Activated T-helper 1 cell treated with anti-CD3 and anti-CD28 coated beads, Interleukin-12 subunit alpha, Interleukin-12 subunit beta, Interleukin-2, Interleukin-4 antibody, amounts not matched to agents 30 ng/mL and 10 ng/mL and 1 ng/mL, durations not matched to agents 14 hours and 24 hours and 36 hours (primary cell): ENCODE measurements at regions not wholly inside any gene's neighbourhood (a gene's known extent, or its start where the extent isn't known, plus 50 kb on each side); places are given as distances from the start of the nearest gene placed in this dataset.

Experiments used
- DNase-seq: peaks from one replicate; pipeline ENCODE4 v3.0.0; 2021; ENCODE audit warnings: low spot score
- H3K27ac Mint-ChIP-seq: one replicate; pipeline ENCODE4 v1.8.0; 2021; ENCODE audit warnings: mild to moderate bottlenecking, mixed read lengths
- H3K27me3 Mint-ChIP-seq: one replicate; pipeline ENCODE4 v1.8.0; 2022; ENCODE audit warnings: mild to moderate bottlenecking, moderate library complexity, mixed read lengths; ENCODE audit not compliant: insufficient read depth
- H3K36me3 Mint-ChIP-seq: one replicate; pipeline ENCODE4 v1.8.0; 2021; ENCODE audit warnings: low read depth, mixed read lengths
- H3K4me1 Mint-ChIP-seq: one replicate; pipeline ENCODE4 v1.8.0; 2021; ENCODE audit warnings: low read depth, mixed read lengths
- H3K4me3 Mint-ChIP-seq: one replicate; pipeline ENCODE4 v1.8.0; 2021; ENCODE audit warnings: mild to moderate bottlenecking, moderate library complexity, mixed read lengths
- H3K9me3 Mint-ChIP-seq: one replicate; pipeline ENCODE4 v1.8.0; 2021; ENCODE audit warnings: mixed read lengths
- intact Hi-C: fragments of 100-400 bp; cut with micrococcal nuclease; formaldehyde crosslinking; loops from one replicate; pipeline ENCODE4 v1.15.1; 2024

DNA sequence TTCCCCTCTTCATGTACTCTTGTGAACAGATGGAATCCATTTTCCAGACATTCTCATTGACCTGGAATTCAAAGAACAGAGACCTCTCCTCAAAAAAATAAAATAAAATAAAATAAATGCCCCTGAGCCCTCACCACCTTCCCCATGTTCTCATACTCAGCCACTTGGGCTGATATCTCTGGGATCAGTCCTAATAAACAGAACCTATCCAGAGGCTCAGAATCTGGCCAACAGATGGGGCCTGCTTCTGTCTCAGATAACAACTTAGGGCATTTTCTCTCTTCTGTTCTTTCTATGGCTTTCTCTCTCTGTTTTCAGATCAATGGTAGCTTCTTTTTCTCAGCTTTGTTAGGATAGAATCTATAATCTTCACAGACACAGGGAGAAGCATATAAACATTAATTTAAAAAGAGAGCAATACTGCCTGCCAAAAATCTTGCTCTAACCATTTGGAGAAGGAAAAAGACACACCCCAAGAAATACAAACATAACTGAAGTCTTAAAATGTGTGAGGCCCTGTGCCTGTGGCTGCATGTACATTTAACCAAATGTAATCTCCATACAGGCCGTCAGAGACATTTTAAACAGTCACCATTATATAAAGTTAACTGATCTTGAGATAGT is 907.1 kb downstream of the FAT4 start:
- intact Hi-C loops = no loop called here
- Mint-ChIP-seq H3K27me3 (no peaks in the 10 kb centered on the region), H3K36me3 (no peaks in the 10 kb centered on the region), H3K27ac (no peak overlapping the region), H3K4me1 (no peaks in the 10 kb centered on the region), H3K4me3 (no peak overlapping the region), H3K9me3 (no peaks in the 10 kb centered on the region)
- no peak for DNase-seq

GRCh38 chr4:126223784-126224407 is 909.1 kb downstream of the FAT4 start:
- H3K4me3 Mint-ChIP-seq = no peak overlapping the region
- no peak for DNase-seq
- no peaks in the 10 kb centered on the region for H3K27me3 Mint-ChIP-seq
- no peaks in the 10 kb centered on the region for H3K9me3 Mint-ChIP-seq
- H3K36me3 Mint-ChIP-seq = no peaks in the 10 kb centered on the region
- H3K4me1 Mint-ChIP-seq = no peaks in the 10 kb centered on the region
- intact Hi-C loops = no loop called here
- H3K27ac Mint-ChIP-seq = no peak overlapping the region

DNA sequence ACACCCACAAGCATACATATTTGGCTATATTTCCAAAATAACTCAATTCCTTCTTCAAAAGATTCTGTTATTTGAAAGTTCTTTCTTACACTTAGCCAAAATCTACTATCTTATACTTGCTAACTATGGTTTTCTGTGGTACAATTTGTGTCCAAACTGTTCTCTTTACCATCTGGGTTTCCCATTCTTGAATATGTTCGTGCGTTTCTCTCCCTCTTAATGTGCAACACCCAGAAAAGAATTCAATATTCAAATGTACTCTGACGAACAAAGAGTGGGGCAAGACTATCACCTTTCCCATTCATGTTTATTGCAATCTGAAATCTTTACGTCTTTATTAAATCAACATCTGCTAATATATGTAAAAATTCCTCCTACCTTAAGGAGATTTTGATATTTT is 912.7 kb downstream of the FAT4 start:
- no peak for DNase-seq
- Mint-ChIP-seq H3K27ac (no peak overlapping the region), H3K27me3 (no peaks in the 10 kb centered on the region), H3K9me3 (peaks cover 5% of the 10 kb centered on the region), H3K4me1 (no peaks in the 10 kb centered on the region), H3K4me3 (no peak overlapping the region), H3K36me3 (no peaks in the 10 kb centered on the region)
- intact Hi-C loops = no loop called here

DNA sequence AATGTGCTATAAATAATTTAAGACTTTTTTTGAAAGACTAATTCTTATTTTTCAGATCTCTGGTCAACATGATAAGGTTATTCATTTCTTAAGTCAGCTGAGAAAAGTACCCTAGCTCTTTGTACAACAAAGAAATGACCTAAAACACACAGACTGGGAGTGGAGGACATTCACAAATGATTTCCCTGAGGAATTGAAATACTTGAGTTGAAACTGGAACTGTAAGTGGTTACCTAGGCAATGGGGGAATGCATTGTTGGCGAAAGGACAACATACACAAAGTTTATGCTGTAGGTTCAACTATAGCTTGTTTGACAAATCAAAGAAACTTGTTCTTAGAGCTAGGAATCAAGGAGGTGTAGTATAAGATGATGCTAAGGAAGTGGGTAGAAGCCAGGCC is 915.5 kb downstream of the FAT4 start:
- peaks cover 6% of the 10 kb centered on the region for H3K9me3 Mint-ChIP-seq
- H3K27ac Mint-ChIP-seq = no peak overlapping the region
- H3K4me3 Mint-ChIP-seq = no peak overlapping the region
- H3K36me3 Mint-ChIP-seq = no peaks in the 10 kb centered on the region
- no peak for DNase-seq
- no peaks in the 10 kb centered on the region for H3K4me1 Mint-ChIP-seq
- intact Hi-C loops = no loop called here
- H3K27me3 Mint-ChIP-seq = no peaks in the 10 kb centered on the region

DNA sequence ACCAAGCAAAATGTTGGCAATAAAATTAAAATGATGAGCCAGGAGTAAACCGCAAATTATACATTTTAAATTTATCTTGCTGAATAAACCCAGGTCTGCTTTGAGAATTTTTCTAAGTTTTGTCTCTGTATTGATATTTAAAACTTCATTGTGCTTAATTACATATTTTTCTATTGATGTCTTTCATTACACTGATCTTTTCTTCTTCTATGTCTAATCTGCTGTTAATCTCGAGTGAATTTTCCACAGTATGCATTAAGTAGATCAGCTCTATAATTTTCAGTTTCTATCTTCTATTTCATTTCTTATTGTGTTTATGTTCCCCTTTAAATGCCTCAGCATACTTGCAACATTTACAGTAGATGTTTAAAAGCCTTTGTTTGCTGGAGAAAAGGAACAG is 918.7 kb downstream of the FAT4 start:
- DNase-seq = no peak
- Mint-ChIP-seq H3K27ac (no peak overlapping the region), H3K36me3 (no peaks in the 10 kb centered on the region), H3K27me3 (no peaks in the 10 kb centered on the region), H3K9me3 (peaks cover 9% of the 10 kb centered on the region), H3K4me1 (no peaks in the 10 kb centered on the region), H3K4me3 (no peak overlapping the region)
- intact Hi-C loops = no loop called here

DNA sequence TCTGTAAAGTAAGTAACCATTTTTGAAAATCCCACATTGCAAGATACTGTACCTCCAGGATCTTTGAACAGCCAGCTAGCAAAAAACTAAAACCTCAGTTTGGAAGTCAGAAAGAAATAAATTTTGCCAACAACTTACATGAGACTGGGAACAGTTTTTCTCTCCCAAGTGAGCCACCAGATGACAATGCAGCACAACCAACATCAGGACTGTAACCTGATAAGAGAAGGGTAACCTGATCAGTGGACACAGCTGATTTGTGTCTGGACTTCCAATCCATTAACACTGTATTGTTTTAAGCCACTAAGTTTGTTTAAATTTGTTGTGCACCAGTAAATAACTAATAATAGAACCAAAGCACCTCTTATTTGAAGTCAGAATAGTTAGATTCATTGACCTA is 923.3 kb downstream of the FAT4 start:
- H3K4me3 Mint-ChIP-seq = no peak overlapping the region
- H3K27ac Mint-ChIP-seq = no peak overlapping the region
- intact Hi-C loops = no loop called here
- no peaks in the 10 kb centered on the region for H3K4me1 Mint-ChIP-seq
- H3K27me3 Mint-ChIP-seq = no peaks in the 10 kb centered on the region
- no peaks in the 10 kb centered on the region for H3K36me3 Mint-ChIP-seq
- no peak for DNase-seq
- peaks cover 4% of the 10 kb centered on the region for H3K9me3 Mint-ChIP-seq

DNA sequence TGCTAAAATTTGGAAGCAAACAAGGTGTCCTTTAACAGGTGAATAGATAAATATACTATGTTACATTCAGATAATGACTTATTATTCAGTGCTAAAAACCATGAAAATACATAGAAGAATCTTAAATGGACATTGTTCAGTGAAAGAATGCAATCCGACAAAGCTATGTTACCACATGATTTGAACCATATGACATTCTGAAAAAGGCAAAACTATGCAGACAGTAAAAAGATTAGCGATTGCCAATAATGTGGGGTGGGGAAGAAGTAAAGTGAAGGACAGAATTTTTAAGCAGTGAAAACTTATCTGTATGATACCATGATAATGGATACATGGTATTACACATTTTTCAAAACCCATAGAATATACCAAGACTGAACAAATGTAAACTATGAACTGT is 926.9 kb downstream of the FAT4 start:
- intact Hi-C loops = no loop called here
- Mint-ChIP-seq H3K27me3 (no peaks in the 10 kb centered on the region), H3K4me1 (no peaks in the 10 kb centered on the region)

DNA sequence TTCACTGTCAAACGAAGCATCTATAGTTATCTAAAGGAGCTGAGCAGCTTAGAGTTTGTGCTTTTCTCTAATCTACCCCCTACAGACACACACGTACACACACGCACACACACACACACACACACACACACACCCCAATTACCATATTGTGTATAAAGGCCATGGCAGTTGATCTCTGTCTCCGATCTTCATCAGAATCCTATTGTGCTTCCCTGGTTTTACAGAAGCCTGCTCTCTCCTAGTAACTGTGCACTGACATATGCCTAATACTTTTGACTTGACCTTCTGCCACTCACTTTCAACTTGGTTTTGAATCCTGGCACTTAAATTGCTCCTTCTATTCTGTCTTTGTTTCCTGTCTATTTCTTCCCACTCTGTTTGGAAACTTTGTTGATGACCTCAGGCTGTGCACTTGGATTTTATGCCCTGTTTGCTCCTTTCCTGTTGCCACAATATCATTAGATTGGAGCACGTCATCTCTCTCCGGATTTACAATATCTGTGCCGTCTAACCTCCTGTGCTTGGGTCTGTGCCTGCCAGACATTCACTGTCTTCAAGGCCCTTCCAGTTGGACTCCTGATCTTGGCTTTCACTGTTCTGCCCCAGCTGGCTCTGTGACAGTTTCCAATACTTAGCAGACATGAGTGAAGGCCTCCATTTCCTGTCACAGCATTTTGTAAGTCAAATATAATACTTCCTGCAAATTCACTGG is 928.1 kb downstream of the FAT4 start:
- DNase-seq = no peak
- Mint-ChIP-seq H3K4me3 (no peak overlapping the region), H3K9me3 (peaks cover 2% of the 10 kb centered on the region), H3K27me3 (no peaks in the 10 kb centered on the region), H3K36me3 (no peaks in the 10 kb centered on the region), H3K4me1 (no peaks in the 10 kb centered on the region), H3K27ac (no peak overlapping the region)
- intact Hi-C loops = no loop called here

More for the DNA sequence above, 926.9 kb downstream of the FAT4 start:
- DNase-seq = no peak
- no peaks in the 10 kb centered on the region for H3K36me3 Mint-ChIP-seq
- H3K4me3 Mint-ChIP-seq = no peak overlapping the region
- no peak overlapping the region for H3K27ac Mint-ChIP-seq
- H3K9me3 Mint-ChIP-seq = peaks cover 2% of the 10 kb centered on the region

GRCh38 chr4:126247409-126247808 is 932.7 kb downstream of the FAT4 start:
- Mint-ChIP-seq H3K27me3 (no peaks in the 10 kb centered on the region), H3K36me3 (no peaks in the 10 kb centered on the region), H3K4me1 (no peaks in the 10 kb centered on the region), H3K9me3 (peaks cover 2% of the 10 kb centered on the region), H3K4me3 (no peak overlapping the region), H3K27ac (no peak overlapping the region)
- intact Hi-C loops = no loop called here
- no peak for DNase-seq

DNA sequence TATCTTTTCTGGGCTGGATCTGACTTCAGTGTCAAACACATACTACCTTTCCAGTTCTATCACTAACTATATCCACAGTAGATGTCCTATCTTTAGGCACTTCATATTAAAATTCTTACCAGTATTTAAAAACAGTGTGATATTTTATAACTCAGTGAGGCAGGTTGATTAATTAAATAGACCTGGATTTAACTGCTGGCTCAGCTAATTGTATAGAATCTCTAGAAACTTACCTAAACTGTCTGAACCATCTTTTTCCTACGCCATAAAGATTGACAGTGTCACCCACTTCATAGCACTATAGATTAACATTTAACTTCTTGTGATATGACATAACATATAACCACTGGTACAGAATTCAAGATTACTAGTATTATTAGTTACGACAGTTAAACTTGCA is 935.3 kb downstream of the FAT4 start:
- Mint-ChIP-seq H3K4me3 (no peak overlapping the region), H3K9me3 (no peaks in the 10 kb centered on the region), H3K36me3 (no peaks in the 10 kb centered on the region), H3K4me1 (no peaks in the 10 kb centered on the region), H3K27me3 (no peaks in the 10 kb centered on the region), H3K27ac (no peak overlapping the region)
- no peak for DNase-seq
- intact Hi-C loops = no loop called here

DNA sequence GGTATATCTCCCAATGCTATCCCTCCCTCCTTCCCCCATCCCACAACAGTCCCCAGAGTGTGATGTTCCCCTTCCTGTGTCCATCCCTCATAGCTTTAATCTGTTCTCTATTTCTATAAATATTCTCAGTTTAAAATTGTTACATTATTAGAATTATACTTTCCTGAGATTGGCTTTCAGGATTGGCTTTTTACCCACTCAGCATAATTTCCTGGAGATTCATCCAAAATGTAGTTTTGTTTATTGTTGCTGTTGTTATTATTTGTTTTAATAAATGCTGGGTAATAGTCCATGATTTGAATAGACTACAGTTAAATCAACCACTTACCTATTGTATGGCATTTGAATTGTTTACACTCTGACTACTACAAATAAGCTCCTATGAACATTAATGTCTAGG is 936.4 kb downstream of the FAT4 start:
- Mint-ChIP-seq H3K27ac (no peak overlapping the region), H3K4me3 (no peak overlapping the region), H3K27me3 (no peaks in the 10 kb centered on the region), H3K36me3 (no peaks in the 10 kb centered on the region), H3K4me1 (no peaks in the 10 kb centered on the region), H3K9me3 (no peaks in the 10 kb centered on the region)
- intact Hi-C loops = no loop called here
- no peak for DNase-seq

GRCh38 chr4:126262665-126263064 is 947.9 kb downstream of the FAT4 start:
- no peaks in the 10 kb centered on the region for H3K9me3 Mint-ChIP-seq
- H3K4me3 Mint-ChIP-seq = no peak overlapping the region
- no peaks in the 10 kb centered on the region for H3K27me3 Mint-ChIP-seq
- no peaks in the 10 kb centered on the region for H3K36me3 Mint-ChIP-seq
- intact Hi-C loops = no loop called here
- no peak overlapping the region for H3K27ac Mint-ChIP-seq
- H3K4me1 Mint-ChIP-seq = no peaks in the 10 kb centered on the region
- DNase-seq = no peak

- Mint-ChIP-seq H3K36me3 (no peaks in the 10 kb centered on the region), H3K4me3 (no peak overlapping the region), H3K27me3 (no peaks in the 10 kb centered on the region), H3K4me1 (no peaks in the 10 kb centered on the region), H3K27ac (no peak overlapping the region), H3K9me3 (no peaks in the 10 kb centered on the region)
- intact Hi-C loops = no loop called here
- no peak for DNase-seq
These were observed 950.1 kb downstream of the FAT4 start for GRCh38 chr4:126264839-126265238.
